ENCODE measurements at regions not wholly inside any gene's neighbourhood (a gene's known extent, or its start where the extent isn't known, plus 50 kb on each side); places are given as distances from the start of the nearest gene placed in this dataset.

DNA sequence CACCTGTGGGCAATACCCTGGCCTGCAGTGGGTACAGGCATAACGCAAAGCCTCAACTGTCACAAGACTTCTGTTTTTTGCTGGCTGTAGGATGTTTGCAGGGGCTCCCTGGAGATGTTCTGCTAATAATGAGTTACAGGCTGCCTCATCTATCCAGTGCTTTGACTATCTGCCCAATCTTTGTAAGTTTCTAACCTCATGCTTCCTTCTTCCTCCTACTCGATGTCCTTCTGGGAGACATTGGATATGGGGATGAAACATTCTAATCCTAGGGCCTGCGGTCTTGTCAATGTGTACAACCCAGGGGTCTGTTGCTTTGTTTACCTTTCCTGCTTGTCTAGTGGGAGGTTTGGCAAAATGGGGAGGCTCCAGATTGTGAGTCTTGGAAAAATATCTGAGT, 136.8 kb upstream of the TCF21 start:
- no peak for TF ChIP-seq POLR2A (IDR thresholded peaks at IDR 0.05)
- no peak for TF ChIP-seq CTCF (IDR thresholded peaks at IDR 0.05)
- no peak for TF ChIP-seq EP300 (IDR thresholded peaks at IDR 0.05)
- Histone ChIP-seq H3K36me3 (no peaks in the 10 kb centered on the region), H3K9me3 (no peaks in the 10 kb centered on the region), H3K27me3 (no peaks in the 10 kb centered on the region), H3K4me1 (peaks cover 0 to 24% (median 9%) of the 10 kb centered on the region in 4 donors), H3K4me3 (no peak overlapping the region), H3K27ac (peak overlapping the region in 2 of 4 donors; percentile 38 to 41)
- 62 to 65% methylated on average over 3 of the region's 3 CpGs for WGBS, 2 donors
- DNase-seq (ENCODE audit: low spot score in 2 of 2) = no peak

DNA sequence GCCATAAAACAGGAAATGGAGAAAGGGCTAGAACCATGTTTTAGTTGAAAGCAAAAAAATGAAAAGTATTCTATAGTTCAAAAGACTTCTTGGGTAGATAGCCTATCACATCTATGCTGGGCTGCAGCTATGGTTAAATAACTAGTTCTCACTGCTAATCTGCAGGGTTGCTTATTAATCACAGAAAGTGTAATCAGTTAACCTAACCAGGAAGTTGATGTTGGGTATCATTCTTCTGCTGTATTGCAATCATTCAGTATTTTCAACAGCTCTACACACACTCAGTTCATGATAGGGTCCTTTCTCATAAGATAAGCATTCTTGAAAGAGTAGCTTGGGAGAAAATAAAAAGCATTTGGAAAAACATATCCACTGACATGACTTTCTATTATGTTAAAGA, 135.2 kb upstream of the TCF21 start:
- Histone ChIP-seq H3K36me3 (no peaks in the 10 kb centered on the region), H3K27me3 (no peaks in the 10 kb centered on the region), H3K9me3 (no peaks in the 10 kb centered on the region), H3K4me3 (no peak overlapping the region), H3K4me1 (peaks cover 0 to 36% (median 14%) of the 10 kb centered on the region in 4 donors), H3K27ac (no peak overlapping the region)
- DNase-seq (ENCODE audit: low spot score in 2 of 2) = no peak
- TF ChIP-seq EP300 (IDR thresholded peaks at IDR 0.05) (no peak), POLR2A (IDR thresholded peaks at IDR 0.05) (no peak), CTCF (IDR thresholded peaks at IDR 0.05) (no peak)

GRCh38 chr6:133754298-133754697, 134.6 kb upstream of the TCF21 start:
- 77 to 88% methylated on average over 1 of the region's 1 CpG for WGBS, 2 donors
- no peak for DNase-seq (ENCODE audit: low spot score in 2 of 2)
- Histone ChIP-seq H3K36me3 (no peaks in the 10 kb centered on the region), H3K9me3 (no peaks in the 10 kb centered on the region), H3K4me3 (no peak overlapping the region), H3K27ac (no peak overlapping the region), H3K4me1 (peaks cover 0 to 39% (median 14%) of the 10 kb centered on the region in 4 donors), H3K27me3 (no peaks in the 10 kb centered on the region)
- TF ChIP-seq CTCF (IDR thresholded peaks at IDR 0.05) (no peak), EP300 (IDR thresholded peaks at IDR 0.05) (no peak), POLR2A (IDR thresholded peaks at IDR 0.05) (no peak)

DNA sequence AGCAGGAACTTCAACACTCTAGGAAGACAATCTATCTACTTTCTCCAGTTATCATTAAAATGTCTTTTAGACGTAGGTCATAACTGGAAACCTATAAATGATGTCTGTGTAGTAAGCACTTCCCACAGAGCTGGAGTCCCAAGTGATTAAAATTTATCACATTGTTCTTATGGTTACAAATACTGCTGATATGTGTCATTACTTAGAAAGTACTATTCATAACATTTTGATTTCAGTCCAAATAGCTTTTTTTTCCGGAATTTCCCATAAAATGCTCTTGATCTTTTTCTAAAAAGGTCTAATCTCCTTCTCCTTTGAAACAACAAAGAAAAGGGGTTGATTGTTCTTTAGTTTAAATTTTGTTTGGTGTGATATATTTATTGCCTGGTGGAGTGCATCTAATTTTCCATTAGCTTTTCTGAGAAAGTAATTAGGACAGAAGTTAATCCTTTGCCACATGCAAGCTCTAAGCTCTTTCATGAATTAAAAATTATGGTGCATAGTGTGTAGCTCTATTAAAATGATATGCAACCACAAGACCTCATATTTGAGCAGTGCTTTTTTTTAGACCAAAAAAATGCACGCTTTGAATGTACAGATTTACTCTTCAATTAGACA, 132.7 kb upstream of the TCF21 start:
- H3K36me3 ChIP-seq = no peaks in the 10 kb centered on the region
- no peak overlapping the region for H3K4me3 ChIP-seq
- WGBS, 2 donors = 31 to 38% methylated on average over 3 of the region's 3 CpGs
- H3K27me3 ChIP-seq = no peaks in the 10 kb centered on the region
- peak overlapping the region in 2 of 4 donors; percentile 69 to 78 for H3K27ac ChIP-seq
- H3K4me1 ChIP-seq = peaks cover 0 to 43% (median 14%) of the 10 kb centered on the region in 4 donors
- TF ChIP-seq EP300 (IDR thresholded peaks at IDR 0.05) = no peak
- no peak for TF ChIP-seq CTCF (IDR thresholded peaks at IDR 0.05)
- no peak for TF ChIP-seq POLR2A (IDR thresholded peaks at IDR 0.05)
- no peak for DNase-seq (ENCODE audit: low spot score in 2 of 2)
- no peaks in the 10 kb centered on the region for H3K9me3 ChIP-seq

GRCh38 chr6:133757335-133757734, 131.6 kb upstream of the TCF21 start:
- Histone ChIP-seq H3K4me3 (no peak overlapping the region), H3K36me3 (no peaks in the 10 kb centered on the region), H3K9me3 (no peaks in the 10 kb centered on the region), H3K4me1 (peaks cover 0 to 41% (median 14%) of the 10 kb centered on the region in 4 donors), H3K27me3 (no peaks in the 10 kb centered on the region), H3K27ac (peak overlapping the region in 2 of 4 donors; percentile 38 to 46)
- TF ChIP-seq CTCF (IDR thresholded peaks at IDR 0.05) = no peak
- no peak for TF ChIP-seq POLR2A (IDR thresholded peaks at IDR 0.05)
- 19% methylated on average over 2 of the region's 2 CpGs for whole genome bisulfite sequencing, 2 donors
- DNase-seq (ENCODE audit: low spot score in 2 of 2) = no peak

Measured in tibial nerve (tissue), 4 donors.